ENCODE measurements at regions not wholly inside any gene's neighbourhood (a gene's known extent, or its start where the extent isn't known, plus 50 kb on each side); places are given as distances from the start of the nearest gene placed in this dataset.

- H3K27ac ChIP-seq (ENCODE audit: low read depth, low read length), result no peak overlapping the region
- no peaks in the 10 kb centered on the region for H3K27me3 ChIP-seq (ENCODE audit: control insufficient read depth, insufficient read depth, low read length)
- no peaks in the 10 kb centered on the region for H3K9me3 ChIP-seq (ENCODE audit: control insufficient read depth, insufficient read depth, low read depth, low read length)
- no peak overlapping the region for H3K4me3 ChIP-seq (ENCODE audit: low read depth, low read length)
- no peaks in the 10 kb centered on the region for H3K4me1 ChIP-seq (ENCODE audit: control insufficient read depth, insufficient read depth, low read length)
- no peaks in the 10 kb centered on the region for H3K36me3 ChIP-seq (ENCODE audit: control insufficient read depth, insufficient read depth, low read length)
- H3K9ac ChIP-seq (ENCODE audit: low read length), result no peak overlapping the region
These were observed 333.6 kb upstream of the ALCAM start for GRCh38 chr3:105033081-105033480.

- no peak overlapping the region for H3K9ac ChIP-seq (ENCODE audit: low read length)
These were observed 327.7 kb upstream of the ALCAM start for GRCh38 chr3:105039004-105039403.

GRCh38 chr3:105040026-105040622 lies 326.6 kb upstream of the ALCAM start:
- Histone ChIP-seq H3K4me1 (ENCODE audit: control insufficient read depth, insufficient read depth, low read length) (no peaks in the 10 kb centered on the region), H3K9ac (ENCODE audit: low read length) (no peak overlapping the region), H3K27me3 (ENCODE audit: control insufficient read depth, insufficient read depth, low read length) (no peaks in the 10 kb centered on the region), H3K27ac (ENCODE audit: low read depth, low read length) (no peak overlapping the region), H3K36me3 (ENCODE audit: control insufficient read depth, insufficient read depth, low read length) (no peaks in the 10 kb centered on the region), H3K4me3 (ENCODE audit: low read depth, low read length) (no peak overlapping the region), H3K9me3 (ENCODE audit: control insufficient read depth, insufficient read depth, low read depth, low read length) (no peaks in the 10 kb centered on the region)

More at GRCh38 chr3:105039004-105039403, 327.7 kb upstream of the ALCAM start:
- H3K36me3 ChIP-seq (ENCODE audit: control insufficient read depth, insufficient read depth, low read length), result no peaks in the 10 kb centered on the region
- no peaks in the 10 kb centered on the region for H3K9me3 ChIP-seq (ENCODE audit: control insufficient read depth, insufficient read depth, low read depth, low read length)
- no peak overlapping the region for H3K27ac ChIP-seq (ENCODE audit: low read depth, low read length)
- H3K27me3 ChIP-seq (ENCODE audit: control insufficient read depth, insufficient read depth, low read length), result no peaks in the 10 kb centered on the region
- H3K4me1 ChIP-seq (ENCODE audit: control insufficient read depth, insufficient read depth, low read length), result no peaks in the 10 kb centered on the region
- H3K4me3 ChIP-seq (ENCODE audit: low read depth, low read length), result no peak overlapping the region

- Histone ChIP-seq H3K4me1 (ENCODE audit: control insufficient read depth, insufficient read depth, low read length) (no peaks in the 10 kb centered on the region), H3K9me3 (ENCODE audit: control insufficient read depth, insufficient read depth, low read depth, low read length) (no peaks in the 10 kb centered on the region), H3K9ac (ENCODE audit: low read length) (no peak overlapping the region), H3K36me3 (ENCODE audit: control insufficient read depth, insufficient read depth, low read length) (no peaks in the 10 kb centered on the region), H3K27me3 (ENCODE audit: control insufficient read depth, insufficient read depth, low read length) (no peaks in the 10 kb centered on the region), H3K4me3 (ENCODE audit: low read depth, low read length) (no peak overlapping the region), H3K27ac (ENCODE audit: low read depth, low read length) (no peak overlapping the region)
These were observed 324.1 kb upstream of the ALCAM start for GRCh38 chr3:105042586-105042985.

- no peak overlapping the region for H3K9ac ChIP-seq (ENCODE audit: low read length)
- no peak overlapping the region for H3K4me3 ChIP-seq (ENCODE audit: low read depth, low read length)
- no peaks in the 10 kb centered on the region for H3K27me3 ChIP-seq (ENCODE audit: control insufficient read depth, insufficient read depth, low read length)
- H3K36me3 ChIP-seq (ENCODE audit: control insufficient read depth, insufficient read depth, low read length), result no peaks in the 10 kb centered on the region
- no peak overlapping the region for H3K27ac ChIP-seq (ENCODE audit: low read depth, low read length)
- no peaks in the 10 kb centered on the region for H3K9me3 ChIP-seq (ENCODE audit: control insufficient read depth, insufficient read depth, low read depth, low read length)
- no peaks in the 10 kb centered on the region for H3K4me1 ChIP-seq (ENCODE audit: control insufficient read depth, insufficient read depth, low read length)
These were observed 315.6 kb upstream of the ALCAM start for GRCh38 chr3:105051111-105051510.

- Histone ChIP-seq H3K9me3 (ENCODE audit: control insufficient read depth, insufficient read depth, low read depth, low read length) (no peaks in the 10 kb centered on the region), H3K27me3 (ENCODE audit: control insufficient read depth, insufficient read depth, low read length) (no peaks in the 10 kb centered on the region), H3K4me3 (ENCODE audit: low read depth, low read length) (no peak overlapping the region), H3K4me1 (ENCODE audit: control insufficient read depth, insufficient read depth, low read length) (no peaks in the 10 kb centered on the region), H3K9ac (ENCODE audit: low read length) (no peak overlapping the region), H3K36me3 (ENCODE audit: control insufficient read depth, insufficient read depth, low read length) (no peaks in the 10 kb centered on the region), H3K27ac (ENCODE audit: low read depth, low read length) (no peak overlapping the region)
These were observed 314.7 kb upstream of the ALCAM start for GRCh38 chr3:105051972-105052371.

- Histone ChIP-seq H3K9me3 (ENCODE audit: control insufficient read depth, insufficient read depth, low read depth, low read length) (no peaks in the 10 kb centered on the region), H3K4me1 (ENCODE audit: control insufficient read depth, insufficient read depth, low read length) (peaks cover 7% of the 10 kb centered on the region), H3K27me3 (ENCODE audit: control insufficient read depth, insufficient read depth, low read length) (no peaks in the 10 kb centered on the region), H3K4me3 (ENCODE audit: low read depth, low read length) (no peak overlapping the region), H3K36me3 (ENCODE audit: control insufficient read depth, insufficient read depth, low read length) (no peaks in the 10 kb centered on the region), H3K9ac (ENCODE audit: low read length) (no peak overlapping the region), H3K27ac (ENCODE audit: low read depth, low read length) (no peak overlapping the region)
These were observed 303.9 kb upstream of the ALCAM start for GRCh38 chr3:105062853-105063252.

DNA sequence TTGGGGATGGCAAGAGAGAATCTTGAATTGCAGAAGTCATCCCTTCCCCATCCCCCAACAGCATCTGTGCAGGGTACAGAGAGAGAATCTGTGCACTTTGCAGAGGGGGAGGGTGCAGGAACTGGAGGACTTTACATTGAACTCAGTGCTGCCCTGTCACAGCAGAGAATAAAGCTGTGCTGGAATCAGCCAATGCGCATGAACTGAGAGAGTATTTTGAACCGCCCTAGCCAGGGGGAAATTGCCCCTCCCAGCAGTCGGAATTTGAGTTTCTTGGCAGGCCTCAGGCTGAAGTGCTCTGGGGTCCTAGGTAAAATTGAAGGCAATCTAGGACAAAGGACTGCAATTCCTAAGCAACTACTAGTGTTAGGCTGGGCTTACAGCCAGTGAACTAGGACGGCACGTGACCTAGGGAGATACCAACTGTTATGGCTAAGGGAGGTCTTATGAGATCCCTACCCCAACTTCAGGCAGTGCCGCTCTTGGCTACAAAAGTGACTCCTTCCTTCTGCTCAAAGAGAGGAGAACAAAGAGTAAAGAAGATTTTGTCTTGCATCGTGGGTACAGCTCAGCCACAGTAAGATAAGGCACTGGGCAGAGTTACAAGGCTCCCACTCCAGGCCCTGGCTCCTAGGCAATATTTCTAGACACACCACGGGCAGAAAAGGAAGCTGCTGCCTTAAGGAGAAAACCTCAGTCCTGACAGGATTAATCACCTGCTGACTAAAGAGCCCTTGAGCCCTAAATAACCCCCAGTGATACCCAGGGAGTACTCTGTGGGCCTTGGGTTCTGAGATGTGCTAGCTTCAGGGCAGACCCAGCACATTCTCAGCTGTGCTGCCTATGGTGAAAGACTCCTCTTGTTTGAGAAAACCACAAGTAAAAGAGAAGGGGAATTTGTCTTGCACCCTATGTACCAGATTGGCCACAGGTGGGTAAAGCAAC lies 300.5 kb upstream of the ALCAM start:
- H3K27ac ChIP-seq (ENCODE audit: low read depth, low read length), result no peak overlapping the region
- 0 out of 2 replicates have a peak, but pooled peaks cover 3% of the 10 kb centered on the region for H3K9me3 ChIP-seq (ENCODE audit: control insufficient read depth, insufficient read depth, low read depth, low read length)
- H3K27me3 ChIP-seq (ENCODE audit: control insufficient read depth, insufficient read depth, low read length), result no peaks in the 10 kb centered on the region
- no peak overlapping the region for H3K4me3 ChIP-seq (ENCODE audit: low read depth, low read length)
- H3K4me1 ChIP-seq (ENCODE audit: control insufficient read depth, insufficient read depth, low read length), result peaks cover 7% of the 10 kb centered on the region
- H3K9ac ChIP-seq (ENCODE audit: low read length), result no peak overlapping the region
- no peaks in the 10 kb centered on the region for H3K36me3 ChIP-seq (ENCODE audit: control insufficient read depth, insufficient read depth, low read length)

- no peak overlapping the region for H3K27ac ChIP-seq (ENCODE audit: low read depth, low read length)
- H3K9ac ChIP-seq (ENCODE audit: low read length), result no peak overlapping the region
- no peak overlapping the region for H3K4me3 ChIP-seq (ENCODE audit: low read depth, low read length)
- no peaks in the 10 kb centered on the region for H3K36me3 ChIP-seq (ENCODE audit: control insufficient read depth, insufficient read depth, low read length)
- 0 out of 2 replicates have a peak, but pooled peaks cover 3% of the 10 kb centered on the region for H3K9me3 ChIP-seq (ENCODE audit: control insufficient read depth, insufficient read depth, low read depth, low read length)
- H3K27me3 ChIP-seq (ENCODE audit: control insufficient read depth, insufficient read depth, low read length), result no peaks in the 10 kb centered on the region
- H3K4me1 ChIP-seq (ENCODE audit: control insufficient read depth, insufficient read depth, low read length), result peaks cover 7% of the 10 kb centered on the region
These were observed 299.3 kb upstream of the ALCAM start for GRCh38 chr3:105067361-105067760.

GRCh38 chr3:105077060-105077822 lies 289.5 kb upstream of the ALCAM start:
- no peaks in the 10 kb centered on the region for H3K36me3 ChIP-seq (ENCODE audit: control insufficient read depth, insufficient read depth, low read length)
- peaks cover 6% of the 10 kb centered on the region for H3K9me3 ChIP-seq (ENCODE audit: control insufficient read depth, insufficient read depth, low read depth, low read length)
- H3K4me3 ChIP-seq (ENCODE audit: low read depth, low read length), result no peak overlapping the region
- no peaks in the 10 kb centered on the region for H3K27me3 ChIP-seq (ENCODE audit: control insufficient read depth, insufficient read depth, low read length)
- no peak overlapping the region for H3K9ac ChIP-seq (ENCODE audit: low read length)
- H3K27ac ChIP-seq (ENCODE audit: low read depth, low read length), result no peak overlapping the region
- no peaks in the 10 kb centered on the region for H3K4me1 ChIP-seq (ENCODE audit: control insufficient read depth, insufficient read depth, low read length)

GRCh38 chr3:105083945-105084344 lies 282.8 kb upstream of the ALCAM start:
- H3K27me3 ChIP-seq (ENCODE audit: control insufficient read depth, insufficient read depth, low read length), result no peaks in the 10 kb centered on the region
- no peaks in the 10 kb centered on the region for H3K36me3 ChIP-seq (ENCODE audit: control insufficient read depth, insufficient read depth, low read length)
- H3K27ac ChIP-seq (ENCODE audit: low read depth, low read length), result no peak overlapping the region
- no peaks in the 10 kb centered on the region for H3K4me1 ChIP-seq (ENCODE audit: control insufficient read depth, insufficient read depth, low read length)
- H3K9ac ChIP-seq (ENCODE audit: low read length), result no peak overlapping the region
- no peak overlapping the region for H3K4me3 ChIP-seq (ENCODE audit: low read depth, low read length)
- 0 out of 2 replicates have a peak, but pooled peaks cover 2% of the 10 kb centered on the region for H3K9me3 ChIP-seq (ENCODE audit: control insufficient read depth, insufficient read depth, low read depth, low read length)
